ENCODE measurements at regions not wholly inside any gene's neighbourhood (a gene's known extent, or its start where the extent isn't known, plus 50 kb on each side); places are given as distances from the start of the nearest gene placed in this dataset.

DNA sequence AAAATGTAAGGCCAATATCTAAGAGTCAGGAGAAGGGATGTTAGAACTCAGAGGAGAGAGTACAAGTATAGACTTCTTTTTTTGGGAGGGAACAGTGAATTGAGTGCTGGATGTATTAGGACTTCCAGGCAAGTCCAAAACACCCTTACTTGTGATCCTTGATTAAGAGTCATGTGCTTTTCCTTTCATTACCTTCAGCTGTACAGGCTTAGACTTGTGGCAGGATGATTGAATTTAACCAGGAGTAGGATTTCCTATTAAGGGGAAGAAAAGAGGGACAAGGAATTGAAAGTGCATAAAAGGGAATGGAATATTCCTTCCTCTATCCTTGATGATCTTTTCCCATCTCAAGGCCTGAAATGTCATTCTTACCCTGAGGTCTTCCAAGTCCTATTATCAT lies 606.7 kb downstream of the STIM2 start:
- no TSS peak for BruUV-seq (replicated peaks)
- H3K36me3 ChIP-seq (ENCODE audit: low read depth), result no peaks in the 10 kb centered on the region
- H3K4me2 ChIP-seq, result no peak overlapping the region
- POLR2A ChIA-PET (ENCODE audit: unreplicated experiment), result no interaction called here
- no peaks in the 10 kb centered on the region for H4K20me1 ChIP-seq (ENCODE audit: insufficient read depth)
- H3K9me3 ChIP-seq (ENCODE audit: insufficient read depth, low read depth), result no peaks in the 10 kb centered on the region
- intact Hi-C loops (cut with micrococcal nuclease; ENCODE audit: unreplicated experiment), result no loop called here
- no peaks in the 10 kb centered on the region for H3K79me2 ChIP-seq (ENCODE audit: low read depth)
- H2AFZ ChIP-seq, result no peak overlapping the region
- H3F3A ChIP-seq (ENCODE audit: insufficient read depth, low read depth), result no peaks in the 10 kb centered on the region
- CTCF ChIA-PET, result no interaction called here
- no peak for TF ChIP-seq EZH2 (IDR thresholded peaks at IDR 0.05; ENCODE audit: low read depth)
- TF ChIP-seq, protein P1, sequence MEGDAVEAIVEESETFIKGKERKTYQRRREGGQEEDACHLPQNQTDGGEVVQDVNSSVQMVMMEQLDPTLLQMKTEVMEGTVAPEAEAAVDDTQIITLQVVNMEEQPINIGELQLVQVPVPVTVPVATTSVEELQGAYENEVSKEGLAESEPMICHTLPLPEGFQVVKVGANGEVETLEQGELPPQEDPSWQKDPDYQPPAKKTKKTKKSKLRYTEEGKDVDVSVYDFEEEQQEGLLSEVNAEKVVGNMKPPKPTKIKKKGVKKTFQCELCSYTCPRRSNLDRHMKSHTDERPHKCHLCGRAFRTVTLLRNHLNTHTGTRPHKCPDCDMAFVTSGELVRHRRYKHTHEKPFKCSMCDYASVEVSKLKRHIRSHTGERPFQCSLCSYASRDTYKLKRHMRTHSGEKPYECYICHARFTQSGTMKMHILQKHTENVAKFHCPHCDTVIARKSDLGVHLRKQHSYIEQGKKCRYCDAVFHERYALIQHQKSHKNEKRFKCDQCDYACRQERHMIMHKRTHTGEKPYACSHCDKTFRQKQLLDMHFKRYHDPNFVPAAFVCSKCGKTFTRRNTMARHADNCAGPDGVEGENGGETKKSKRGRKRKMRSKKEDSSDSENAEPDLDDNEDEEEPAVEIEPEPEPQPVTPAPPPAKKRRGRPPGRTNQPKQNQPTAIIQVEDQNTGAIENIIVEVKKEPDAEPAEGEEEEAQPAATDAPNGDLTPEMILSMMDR (conservative IDR thresholded peaks at IDR 0.05), result no peak
- no peak for DNase-seq
- H3K27ac ChIP-seq, result no peak overlapping the region
- H3K27me3 ChIP-seq (ENCODE audit: insufficient read depth, low read depth), result no peaks in the 10 kb centered on the region
- no peaks in the 10 kb centered on the region for H3K4me1 ChIP-seq (replicated peaks; ENCODE audit: insufficient read depth)
- H3K9me2 ChIP-seq (ENCODE audit: insufficient read depth), result no peaks in the 10 kb centered on the region
- no peak overlapping the region for H3K4me3 ChIP-seq

GRCh38 chr4:27472364-27472763 lies 611.7 kb downstream of the STIM2 start:
- Histone ChIP-seq H3K4me3 (no peak overlapping the region), H3F3A (ENCODE audit: insufficient read depth, low read depth) (no peaks in the 10 kb centered on the region), H2AFZ (no peak overlapping the region), H3K27ac (no peak overlapping the region), H3K9me3 (ENCODE audit: insufficient read depth, low read depth) (no peaks in the 10 kb centered on the region), H3K9me2 (ENCODE audit: insufficient read depth) (no peaks in the 10 kb centered on the region), H4K20me1 (ENCODE audit: insufficient read depth) (no peaks in the 10 kb centered on the region), H3K27me3 (ENCODE audit: insufficient read depth, low read depth) (no peaks in the 10 kb centered on the region), H3K36me3 (ENCODE audit: low read depth) (no peaks in the 10 kb centered on the region), H3K4me2 (no peak overlapping the region), H3K79me2 (ENCODE audit: low read depth) (no peaks in the 10 kb centered on the region), H3K4me1 (replicated peaks; ENCODE audit: insufficient read depth) (no peaks in the 10 kb centered on the region)
- TF ChIP-seq, protein P1 (conservative IDR thresholded peaks at IDR 0.05), result no peak
- TF ChIP-seq EZH2 (IDR thresholded peaks at IDR 0.05; ENCODE audit: low read depth), result no peak
- ChIA-PET POLR2A (ENCODE audit: unreplicated experiment) (no interaction called here), CTCF (no interaction called here)
- no peak for DNase-seq
- no TSS peak for BruUV-seq (replicated peaks)
- intact Hi-C loops (cut with micrococcal nuclease; ENCODE audit: unreplicated experiment), result no loop called here

- POLR2A ChIA-PET (ENCODE audit: unreplicated experiment), result no interaction called here
- intact Hi-C loops (cut with micrococcal nuclease; ENCODE audit: unreplicated experiment), result no loop called here
- peak in 1 of 2 experiments; percentile 11 for DNase-seq
Measured at GRCh38 chr4:27474691-27475090, 614.0 kb downstream of the STIM2 start.

More at GRCh38 chr4:27474691-27475090, 614.0 kb downstream of the STIM2 start:
- H3K27ac ChIP-seq, result no peak overlapping the region
- no peaks in the 10 kb centered on the region for H3F3A ChIP-seq (ENCODE audit: insufficient read depth, low read depth)
- no peak overlapping the region for H3K4me2 ChIP-seq
- CTCF ChIA-PET, result no interaction called here
- no peaks in the 10 kb centered on the region for H3K9me2 ChIP-seq (ENCODE audit: insufficient read depth)
- H3K27me3 ChIP-seq (ENCODE audit: insufficient read depth, low read depth), result no peaks in the 10 kb centered on the region
- no peak overlapping the region for H2AFZ ChIP-seq
- H3K9me3 ChIP-seq (ENCODE audit: insufficient read depth, low read depth), result no peaks in the 10 kb centered on the region
- no TSS peak for BruUV-seq (replicated peaks)
- no peaks in the 10 kb centered on the region for H3K79me2 ChIP-seq (ENCODE audit: low read depth)
- no peaks in the 10 kb centered on the region for H3K36me3 ChIP-seq (ENCODE audit: low read depth)
- H4K20me1 ChIP-seq (ENCODE audit: insufficient read depth), result no peaks in the 10 kb centered on the region
- no peak for TF ChIP-seq EZH2 (IDR thresholded peaks at IDR 0.05; ENCODE audit: low read depth)
- TF ChIP-seq, protein P1 (conservative IDR thresholded peaks at IDR 0.05), result no peak
- no peaks in the 10 kb centered on the region for H3K4me1 ChIP-seq (replicated peaks; ENCODE audit: insufficient read depth)
- H3K4me3 ChIP-seq, result no peak overlapping the region
